HG03135 (cell line): ENCODE measurements at regions not wholly inside any gene's neighbourhood (a gene's known extent, or its start where the extent isn't known, plus 50 kb on each side); places are given as distances from the start of the nearest gene placed in this dataset.
"Not testable (repeated sequence)": the region's sequence is repeated elsewhere in the genome, so short reads cannot be mapped to it uniquely, and the experiment has no call there.

Experiments
- ATAC-seq: cut with Tn5 transposase; IDR thresholded peaks from one replicate; pipeline ENCODE4 v1.9.1; 2021; ENCODE audit warnings: mild to moderate bottlenecking, moderate library complexity; ENCODE audit not compliant: unreplicated experiment

- no peak for ATAC-seq
These were observed 250.6 kb upstream of the KLF8 start for GRCh38 chrX:55981603-55982002.

- no peak for ATAC-seq
These were observed 235.5 kb upstream of the KLF8 start for GRCh38 chrX:55996649-55997048.

GRCh38 chrX:56000174-56000573 is 232.0 kb upstream of the KLF8 start:
- no peak for ATAC-seq

DNA sequence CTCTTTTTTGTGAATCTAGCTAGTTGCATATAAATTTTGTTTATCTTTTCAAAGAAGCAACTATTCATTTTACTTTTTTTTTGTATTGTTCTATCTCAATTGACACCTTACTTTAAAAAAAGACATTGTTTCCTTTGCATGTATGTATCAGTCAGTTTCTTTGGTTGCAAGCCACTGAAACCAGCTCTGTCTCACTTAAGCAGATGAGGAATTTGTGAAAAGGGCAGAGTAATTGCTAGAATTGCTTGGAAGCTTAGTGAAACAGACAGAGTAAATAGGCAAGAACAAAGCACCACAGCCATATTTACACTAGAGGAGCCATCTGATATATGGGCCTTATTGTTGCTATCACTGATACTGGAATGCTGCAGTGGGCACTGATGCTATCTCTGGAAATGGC is 231.4 kb upstream of the KLF8 start:
- ATAC-seq: no peak

DNA sequence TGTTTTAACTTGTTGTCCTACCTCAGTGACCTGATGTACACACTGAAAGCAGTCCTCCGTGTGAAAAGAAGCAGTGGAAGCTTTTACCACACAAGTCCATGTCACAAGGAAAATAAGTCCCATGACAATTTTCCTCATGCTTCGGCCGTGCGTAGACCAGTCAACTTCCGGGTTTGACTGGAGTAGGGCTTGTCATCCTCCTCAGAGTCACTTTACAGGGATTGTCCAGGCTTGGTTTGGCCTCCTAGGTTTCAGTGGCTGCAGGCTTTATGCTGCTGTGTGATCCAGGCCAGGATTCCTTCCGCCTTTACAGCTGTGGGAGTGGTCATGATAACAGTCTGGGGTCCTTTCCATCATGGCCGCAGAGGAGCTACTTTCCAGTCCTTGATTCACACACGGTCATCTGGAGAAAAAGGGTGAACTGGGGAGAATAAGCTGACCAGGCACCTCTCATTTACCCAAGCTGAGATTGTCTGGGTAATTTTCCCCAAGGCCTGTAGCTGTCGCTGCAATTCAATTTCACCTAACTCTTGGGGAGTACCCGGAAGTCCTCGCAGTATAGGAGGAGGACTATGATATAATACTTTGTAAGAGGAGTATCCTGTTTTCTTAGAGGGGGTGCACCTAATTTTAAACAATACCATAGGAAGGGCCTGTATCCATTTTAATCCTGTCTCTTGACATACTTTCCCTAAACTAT is 206.1 kb upstream of the KLF8 start:
- ATAC-seq: no peak

DNA sequence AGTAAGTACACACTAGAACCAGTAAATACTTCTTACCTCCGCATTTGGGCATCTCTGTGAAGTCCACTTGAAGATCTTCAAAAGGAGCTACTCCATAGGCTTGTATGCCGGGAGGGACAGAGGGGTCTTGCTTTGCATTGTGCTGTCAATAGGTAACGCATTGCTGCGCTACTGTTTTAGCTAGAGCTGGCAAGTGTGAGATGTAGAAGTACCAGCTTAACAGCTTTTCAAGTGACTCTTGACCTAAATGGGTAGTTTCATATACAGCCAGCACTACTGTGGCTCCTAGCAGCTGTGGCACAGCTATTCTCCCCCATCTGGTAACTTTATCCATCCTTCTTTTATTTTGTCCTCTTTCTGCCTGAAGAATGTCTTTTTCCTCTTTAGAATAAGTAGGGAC is 205.3 kb upstream of the KLF8 start:
- no peak for ATAC-seq

DNA sequence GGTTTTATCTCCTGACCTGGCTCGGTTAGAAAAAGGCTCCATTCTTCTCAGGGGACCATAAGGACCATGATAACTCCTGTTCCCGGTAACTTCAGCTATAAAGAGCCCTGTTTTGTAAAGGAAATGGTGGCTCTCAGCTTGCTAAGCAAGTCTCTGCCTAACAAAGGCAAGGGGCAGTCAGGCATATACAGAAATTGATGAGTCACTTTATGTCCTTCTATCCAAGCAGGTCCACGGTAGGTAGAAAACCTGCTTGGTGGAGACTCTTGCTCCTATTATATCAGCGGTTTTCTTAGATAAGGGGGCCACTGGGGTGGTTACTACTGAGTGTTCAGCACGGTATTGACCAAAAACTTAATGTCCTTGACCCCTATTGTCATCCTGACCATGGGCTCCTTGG is 203.0 kb upstream of the KLF8 start:
- ATAC-seq: no peak

DNA sequence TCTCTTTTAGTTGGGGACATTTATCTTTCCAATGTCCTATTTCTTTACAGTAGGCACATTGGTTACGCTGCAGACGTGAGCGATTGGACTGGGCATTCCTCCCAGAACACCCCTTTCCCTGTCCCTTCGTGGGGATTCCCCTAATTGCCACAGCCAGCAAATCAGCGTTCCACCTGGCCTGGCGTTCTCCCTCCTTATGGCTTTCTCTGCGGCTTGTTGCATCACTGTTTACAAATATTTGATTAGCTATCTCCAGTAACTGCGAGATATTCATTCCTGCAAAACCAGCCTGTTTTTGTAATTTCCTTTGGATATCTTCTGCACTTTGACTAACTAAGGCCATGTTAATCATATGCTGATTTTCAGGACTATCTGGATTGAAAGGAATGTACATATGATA is 202.5 kb upstream of the KLF8 start:
- ATAC-seq: no peak

DNA sequence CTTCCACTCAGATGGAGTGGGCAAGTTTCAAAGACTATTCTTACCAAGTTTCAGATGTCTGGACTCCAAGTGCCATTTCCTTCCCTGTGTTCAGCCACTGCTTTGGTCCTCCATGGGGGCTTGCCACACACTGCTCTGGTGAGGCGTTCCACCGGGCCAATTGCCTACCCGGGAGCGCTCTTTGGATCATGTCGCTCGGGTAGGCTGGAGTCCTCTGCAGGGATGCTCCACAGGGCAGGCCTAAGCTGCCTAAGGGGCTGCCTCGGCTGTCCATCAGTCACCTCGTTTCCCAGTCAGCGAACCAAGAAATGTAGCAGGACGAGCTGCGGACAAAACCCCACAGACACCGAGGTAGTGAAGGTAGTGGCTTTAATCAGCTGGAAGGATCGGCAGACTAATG is 200.7 kb upstream of the KLF8 start:
- ATAC-seq: no peak

DNA sequence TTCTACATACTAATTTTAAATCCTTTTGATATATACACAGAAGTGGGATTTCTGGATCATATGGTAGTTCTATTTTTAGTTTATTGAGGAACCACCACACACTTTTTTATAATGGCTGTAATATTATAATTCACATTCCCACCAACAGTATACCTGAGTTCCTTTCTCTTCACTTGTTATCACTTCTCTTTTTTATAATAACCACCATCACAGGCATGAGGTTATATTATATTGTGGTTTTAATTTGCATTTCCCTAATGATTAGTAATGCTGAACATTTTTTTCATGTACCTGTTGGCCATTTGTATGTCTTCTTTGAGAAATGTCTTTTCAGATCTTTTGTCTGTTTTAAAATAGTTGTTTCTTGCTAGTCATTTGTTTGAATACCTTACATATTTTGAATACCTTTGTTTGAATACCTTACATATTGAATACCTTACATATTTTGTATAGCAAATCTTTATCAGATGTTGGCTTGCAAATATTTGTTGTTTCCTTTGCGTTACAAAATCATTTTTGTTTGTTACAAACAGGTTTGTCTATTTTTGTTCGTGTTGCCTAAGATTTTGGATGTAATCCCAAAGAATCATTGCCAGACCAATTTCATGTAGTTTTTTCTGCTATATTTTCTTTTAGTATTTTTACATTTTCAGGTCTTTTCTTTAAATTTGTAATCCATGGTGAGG is 198.5 kb upstream of the KLF8 start:
- ATAC-seq: no peak

- ATAC-seq: not testable (repeated sequence)
These were observed 179.4 kb upstream of the KLF8 start for GRCh38 chrX:56052673-56053330.

DNA sequence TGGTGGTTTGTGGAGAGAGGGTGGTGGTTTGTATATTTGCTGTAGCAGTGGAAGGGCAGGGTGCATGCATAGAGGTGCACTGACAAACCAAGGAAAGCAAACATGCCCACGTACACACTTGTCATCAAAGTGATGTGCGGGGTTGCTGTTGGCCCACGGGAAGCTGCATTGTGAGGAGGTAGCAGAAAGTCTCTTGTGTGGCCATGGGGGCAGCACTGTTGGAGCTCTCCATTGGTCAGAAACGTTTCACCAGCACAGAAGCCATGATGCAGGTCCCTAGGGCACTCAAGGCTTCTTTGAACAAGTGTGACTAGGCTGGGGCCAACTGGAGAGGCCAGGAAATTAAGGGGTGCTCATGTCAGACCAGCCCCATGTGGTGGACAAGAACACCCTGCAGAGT is 174.8 kb upstream of the KLF8 start:
- no peak for ATAC-seq

- ATAC-seq: no peak
These were observed 166.1 kb upstream of the KLF8 start for GRCh38 chrX:56066016-56066415.

- peak; percentile 39 for ATAC-seq
These were observed 163.8 kb upstream of the KLF8 start for GRCh38 chrX:56068274-56068758.

DNA sequence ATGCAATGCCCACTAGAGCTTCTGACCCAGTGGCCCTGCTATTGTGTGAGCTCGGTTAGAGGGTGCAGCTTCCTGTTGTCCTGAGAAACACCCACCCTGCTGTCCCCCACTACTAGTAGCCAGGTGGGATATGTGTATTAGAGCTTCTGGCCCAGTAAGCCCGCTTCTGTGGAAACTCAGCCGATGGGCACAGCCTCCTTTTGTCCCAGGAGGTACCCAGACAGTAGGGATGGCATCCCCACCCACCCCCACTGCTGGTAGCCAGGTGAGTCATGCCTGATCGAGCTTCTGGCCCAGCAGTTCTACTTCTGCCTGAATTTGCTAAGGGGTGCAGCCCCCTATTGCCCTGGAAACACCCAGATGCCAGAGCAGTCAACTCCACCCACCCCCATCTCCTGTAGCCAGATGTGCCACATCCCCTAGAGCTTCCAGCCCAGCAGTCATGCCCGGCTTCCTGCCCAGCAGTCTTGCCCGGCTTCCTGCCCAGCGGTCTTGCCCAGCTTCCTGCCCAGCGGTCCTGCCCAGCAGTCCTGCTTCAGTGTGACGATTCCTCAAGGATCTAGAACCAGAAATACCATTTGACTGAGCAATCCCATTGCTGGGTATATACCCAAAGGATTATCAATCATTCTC is 162.7 kb upstream of the KLF8 start:
- no peak for ATAC-seq

GRCh38 chrX:56089376-56089775 is 142.8 kb upstream of the KLF8 start:
- ATAC-seq: no peak

DNA sequence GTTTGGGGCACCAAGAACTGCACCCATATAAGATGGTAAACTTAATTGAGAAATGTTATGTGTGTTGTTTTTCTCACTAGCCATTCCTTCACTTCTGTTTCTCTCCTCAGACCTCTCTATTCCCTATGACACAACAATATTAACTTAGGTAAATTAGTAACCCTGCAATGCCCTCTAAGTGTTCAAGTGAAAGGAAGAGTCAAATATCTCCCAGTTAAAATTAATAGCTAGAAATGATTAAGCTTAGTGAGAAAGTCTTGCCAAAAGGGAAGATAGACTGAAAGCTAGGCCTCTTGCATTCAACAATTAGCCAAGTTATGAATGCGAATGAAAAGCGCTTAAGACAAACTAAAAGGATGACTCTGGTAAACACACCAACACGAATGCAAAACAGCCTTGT is 132.9 kb upstream of the KLF8 start:
- no peak for ATAC-seq

DNA sequence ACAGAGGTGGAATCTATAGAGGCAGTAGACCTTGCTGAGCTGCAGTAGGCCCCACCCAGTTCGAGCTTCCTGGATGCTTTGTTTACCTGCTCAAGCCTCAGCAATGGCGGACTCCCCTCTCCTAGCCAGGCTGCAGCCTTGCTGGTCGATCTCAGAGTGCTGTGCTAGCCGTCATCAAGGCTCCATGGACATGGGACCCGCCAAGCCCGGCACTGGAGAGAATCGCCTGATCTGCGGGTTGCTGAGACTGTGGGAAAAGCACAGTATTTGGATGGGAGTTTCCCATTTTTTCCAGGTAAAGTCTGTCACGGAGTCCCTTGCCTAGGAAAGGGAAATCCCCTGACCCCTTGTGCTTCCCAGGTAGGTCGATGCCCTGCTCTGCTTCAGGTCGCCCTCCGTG is 124.8 kb upstream of the KLF8 start:
- no peak for ATAC-seq

GRCh38 chrX:56113785-56114436 is 118.2 kb upstream of the KLF8 start:
- ATAC-seq: no peak

GRCh38 chrX:56114437-56114787 is 117.7 kb upstream of the KLF8 start:
- ATAC-seq: no peak

DNA sequence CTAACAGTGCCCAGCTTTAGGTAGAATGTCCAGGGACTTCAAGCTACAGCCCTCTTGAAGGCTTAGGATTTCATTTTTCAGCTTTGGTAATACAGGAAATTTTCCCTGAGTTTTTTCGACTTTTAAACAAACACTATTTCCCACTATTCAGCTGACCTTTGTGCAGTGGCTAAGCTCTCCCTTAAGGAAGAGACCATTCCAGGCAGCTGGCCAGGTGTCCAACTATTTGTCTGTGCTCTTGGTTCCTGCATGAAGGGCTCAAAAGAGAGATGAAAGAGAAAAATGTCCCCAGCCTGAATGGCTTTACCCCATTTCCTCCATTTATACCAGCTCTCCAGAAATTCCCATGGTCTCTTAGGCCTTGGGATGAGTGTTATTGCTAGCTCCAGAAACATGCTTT is 111.9 kb upstream of the KLF8 start:
- ATAC-seq: no peak
